Activated naive CD4-positive, alpha-beta T cell treated with Interleukin-2 at 50 U/mL for 16 hours (primary cell): ENCODE measurements at regions not wholly inside any gene's neighbourhood (a gene's known extent, or its start where the extent isn't known, plus 50 kb on each side); places are given as distances from the start of the nearest gene placed in this dataset.

Experiments
- DNase-seq: peaks from one replicate; pipeline ENCODE4 v3.0.0-alpha.2; 2020

GRCh38 chr2:64832936-64833335 lies 156.3 kb upstream of the SLC1A4 start:
- no peak for DNase-seq

- no peak for DNase-seq
Measured at GRCh38 chr2:64836566-64836965, 152.6 kb upstream of the SLC1A4 start.

- DNase-seq, result no peak
Measured at GRCh38 chr2:64837116-64837731, 152.0 kb upstream of the SLC1A4 start.

- DNase-seq, result no peak
Measured at GRCh38 chr2:64837925-64838641, 151.1 kb upstream of the SLC1A4 start.

GRCh38 chr2:64838817-64839216 lies 150.4 kb upstream of the SLC1A4 start:
- no peak for DNase-seq

GRCh38 chr2:64839844-64840243 lies 149.4 kb upstream of the SLC1A4 start:
- DNase-seq, result no peak

GRCh38 chr2:64840426-64840881 lies 148.7 kb upstream of the SLC1A4 start:
- no peak for DNase-seq

- no peak for DNase-seq
Measured at GRCh38 chr2:64841461-64841860, 147.7 kb upstream of the SLC1A4 start.

- DNase-seq, result no peak
Measured at GRCh38 chr2:64842030-64842429, 147.2 kb upstream of the SLC1A4 start.

GRCh38 chr2:64844087-64844486 lies 145.1 kb upstream of the SLC1A4 start:
- no peak for DNase-seq

GRCh38 chr2:64845273-64845905 lies 143.8 kb upstream of the SLC1A4 start:
- DNase-seq, result no peak

GRCh38 chr2:64846177-64846576 lies 143.0 kb upstream of the SLC1A4 start:
- no peak for DNase-seq

GRCh38 chr2:64847930-64848329 lies 141.3 kb upstream of the SLC1A4 start:
- DNase-seq, result no peak

- no peak for DNase-seq
Measured at GRCh38 chr2:64848363-64848762, 140.8 kb upstream of the SLC1A4 start.

- no peak for DNase-seq
Measured at GRCh38 chr2:64848945-64849344, 140.3 kb upstream of the SLC1A4 start.

- no peak for DNase-seq
Measured at GRCh38 chr2:64850642-64851041, 138.6 kb upstream of the SLC1A4 start.

GRCh38 chr2:64852771-64853241 lies 136.4 kb upstream of the SLC1A4 start:
- DNase-seq, result no peak

GRCh38 chr2:64853306-64853705 lies 135.9 kb upstream of the SLC1A4 start:
- no peak for DNase-seq

GRCh38 chr2:64853894-64854293 lies 135.3 kb upstream of the SLC1A4 start:
- no peak for DNase-seq

GRCh38 chr2:64854773-64855237 lies 134.4 kb upstream of the SLC1A4 start:
- no peak for DNase-seq

GRCh38 chr2:64857581-64858471 lies 131.4 kb upstream of the SLC1A4 start:
- DNase-seq, result no peak

GRCh38 chr2:64858541-64859311 lies 130.5 kb upstream of the SLC1A4 start:
- no peak for DNase-seq
